UCSD-AML1 (cell line): ENCODE measurements at regions not wholly inside any gene's neighbourhood (a gene's known extent, or its start where the extent isn't known, plus 50 kb on each side); places are given as distances from the start of the nearest gene placed in this dataset.

ENCODE experiments used
- DNase-seq: peaks from one replicate; lab custom pipeline; 2025; ENCODE audit not compliant: unreplicated experiment; lab: John Stamatoyannopoulos, UW

GRCh38 chr18:75517286-75517685 lies 89.8 kb upstream of the SMIM21 start:
- no peak for DNase-seq

DNA sequence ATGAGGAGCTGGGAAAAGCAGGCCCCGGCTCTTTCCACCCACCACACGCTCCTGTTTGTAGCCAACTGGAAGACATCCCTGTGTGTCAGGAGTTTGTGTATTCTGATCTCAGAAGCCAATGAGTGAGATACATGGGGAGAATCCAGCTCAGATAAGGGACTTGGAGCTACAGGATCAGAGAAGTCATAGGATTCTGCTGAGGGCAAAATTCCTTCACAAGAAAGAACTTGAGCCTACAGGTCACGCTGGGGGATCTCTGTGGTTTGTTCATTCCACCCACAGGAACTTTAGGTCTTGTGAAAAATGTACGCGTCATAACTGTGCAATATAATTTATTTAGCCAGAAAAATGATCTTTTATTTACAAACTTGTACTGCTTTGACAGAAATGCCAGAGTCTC lies 80.1 kb upstream of the SMIM21 start:
- DNase-seq = no peak

GRCh38 chr18:75506913-75507312 lies 79.4 kb upstream of the SMIM21 start:
- no peak for DNase-seq

GRCh38 chr18:75504469-75504868 lies 77.0 kb upstream of the SMIM21 start:
- DNase-seq = no peak

DNA sequence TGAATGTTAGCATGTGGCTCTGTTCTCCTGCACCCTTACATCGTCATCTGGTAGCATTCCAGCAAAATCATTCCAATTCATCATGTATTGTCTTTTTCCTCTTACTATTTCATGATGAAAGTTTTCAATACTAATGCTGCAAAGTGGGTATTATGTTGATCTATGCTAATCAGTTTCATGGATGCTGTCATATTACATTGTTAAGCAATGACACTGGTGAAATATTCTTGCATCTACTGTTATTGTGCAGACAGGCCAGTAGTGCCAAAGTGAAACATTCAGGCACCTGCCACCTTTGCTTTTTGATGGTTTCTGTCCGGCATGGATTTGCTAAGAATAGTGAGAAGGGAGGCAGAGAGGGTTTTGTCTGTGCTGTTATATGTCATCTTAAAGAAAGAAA lies 76.1 kb upstream of the SMIM21 start:
- DNase-seq = no peak

DNA sequence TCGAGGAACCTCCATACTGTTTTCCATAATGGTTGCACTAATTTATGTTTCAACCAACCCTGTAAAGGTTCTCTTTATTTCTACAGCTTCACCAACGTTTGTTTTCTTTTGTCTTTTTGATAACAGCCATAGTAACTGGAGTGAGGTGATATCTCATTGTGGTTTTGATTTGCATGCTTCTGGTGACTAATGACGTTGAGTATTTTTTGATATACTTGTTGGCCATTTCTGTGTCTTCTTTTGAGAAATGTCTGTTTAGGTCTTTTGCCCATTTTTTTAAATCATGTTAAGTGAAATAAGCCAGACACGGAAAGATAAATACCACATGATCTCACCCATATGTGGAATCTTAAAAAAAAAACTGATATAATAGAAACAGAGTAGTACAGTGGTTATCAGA lies 74.8 kb upstream of the SMIM21 start:
- no peak for DNase-seq

GRCh38 chr18:75500545-75500944 lies 73.0 kb upstream of the SMIM21 start:
- DNase-seq = no peak

DNA sequence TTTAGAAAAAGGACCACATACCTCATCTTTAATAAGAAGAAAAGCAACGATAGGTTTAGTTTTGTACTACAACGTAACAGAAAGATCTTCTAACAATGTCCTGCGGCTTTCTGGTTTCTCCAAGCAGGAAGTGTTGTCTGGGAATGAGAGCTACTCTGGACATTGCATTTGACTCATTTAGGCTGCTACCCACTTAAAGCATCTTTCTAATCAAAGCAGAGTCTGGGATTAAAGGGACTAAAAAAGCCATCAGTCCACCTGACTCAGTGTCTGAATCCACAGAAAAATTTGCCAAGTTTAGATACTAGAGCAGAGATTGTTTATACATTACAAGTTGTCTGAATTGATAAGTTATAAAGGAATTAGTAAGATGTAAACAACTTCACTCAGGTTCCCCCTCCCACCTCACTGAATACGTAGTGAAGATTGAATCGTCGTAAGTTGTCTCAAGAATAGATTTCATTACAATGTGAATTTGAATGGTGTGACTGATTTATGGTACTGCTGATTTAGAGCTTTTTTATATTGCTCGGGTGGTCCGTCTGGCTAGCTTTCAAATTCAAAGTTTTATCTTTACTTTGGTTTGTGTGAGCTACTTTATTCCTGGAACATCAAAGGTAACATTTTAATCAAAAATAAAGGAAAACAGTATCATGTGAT lies 70.2 kb upstream of the SMIM21 start:
- DNase-seq = no peak

GRCh38 chr18:75496151-75496550 lies 68.6 kb upstream of the SMIM21 start:
- no peak for DNase-seq

DNA sequence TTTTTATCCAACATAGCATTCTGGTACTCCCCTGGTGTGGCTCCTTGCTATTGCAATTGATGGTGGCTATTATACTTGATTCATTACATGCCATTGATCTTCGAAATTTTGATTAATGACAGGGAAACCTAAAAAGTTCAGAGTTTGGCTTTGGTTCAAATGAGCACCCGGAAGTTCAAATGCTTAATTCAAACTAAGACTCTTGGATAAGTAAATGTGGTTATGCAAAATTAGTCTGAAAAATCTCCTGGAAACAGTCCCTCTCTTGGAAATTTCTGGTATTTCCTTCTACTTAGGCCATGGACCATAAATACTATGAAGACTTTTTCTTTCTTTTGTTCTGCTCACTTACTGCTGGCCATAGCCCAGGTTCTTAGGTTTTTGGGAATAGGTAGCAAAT lies 65.3 kb upstream of the SMIM21 start:
- no peak for DNase-seq

DNA sequence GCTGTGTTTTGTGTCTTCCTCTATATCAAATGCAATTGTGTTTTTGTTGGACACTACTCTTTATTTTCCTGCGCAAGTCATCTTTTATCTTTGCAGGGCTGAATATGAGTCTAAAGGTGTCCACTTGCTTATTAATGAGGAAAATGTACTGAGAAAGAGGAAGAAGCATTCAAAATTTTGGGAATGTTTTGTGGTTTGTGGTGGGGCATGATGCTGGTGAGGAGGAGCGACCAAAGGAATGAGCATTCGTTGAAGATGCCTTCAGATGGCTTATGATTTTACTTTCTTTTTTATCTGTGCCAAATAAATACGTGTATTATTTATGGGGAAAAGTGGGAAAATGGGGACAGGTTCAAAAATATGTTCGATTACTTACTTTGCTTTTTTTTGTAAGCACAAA lies 63.9 kb upstream of the SMIM21 start:
- no peak for DNase-seq

- no peak for DNase-seq
Observed at GRCh38 chr18:75489493-75490190, 62.1 kb upstream of the SMIM21 start.

- DNase-seq = no peak
Observed at GRCh38 chr18:75483662-75484061, 56.2 kb upstream of the SMIM21 start.

- no peak for DNase-seq
Observed at GRCh38 chr18:75482880-75483279, 55.4 kb upstream of the SMIM21 start.

DNA sequence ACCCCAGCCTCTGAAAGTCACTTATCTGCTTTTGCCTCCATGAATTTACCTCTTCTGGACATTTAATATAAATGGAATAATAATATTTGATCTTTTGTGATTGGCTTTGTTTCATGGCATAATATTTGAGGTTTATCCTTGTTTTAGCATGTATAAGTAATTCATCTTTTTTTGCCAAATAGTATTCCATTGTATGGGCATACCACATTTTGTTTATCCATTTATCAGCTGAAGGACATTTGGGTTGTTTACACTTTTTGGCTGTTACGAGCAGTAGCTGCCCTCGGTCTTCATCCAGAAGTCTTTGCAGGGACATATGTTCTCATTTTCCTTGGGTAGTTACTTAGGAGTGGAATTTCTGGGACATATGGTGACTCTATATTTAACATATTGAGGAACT lies 53.0 kb upstream of the SMIM21 start:
- no peak for DNase-seq

GRCh38 chr18:75478996-75479880 lies 51.7 kb upstream of the SMIM21 start:
- no peak for DNase-seq

DNA sequence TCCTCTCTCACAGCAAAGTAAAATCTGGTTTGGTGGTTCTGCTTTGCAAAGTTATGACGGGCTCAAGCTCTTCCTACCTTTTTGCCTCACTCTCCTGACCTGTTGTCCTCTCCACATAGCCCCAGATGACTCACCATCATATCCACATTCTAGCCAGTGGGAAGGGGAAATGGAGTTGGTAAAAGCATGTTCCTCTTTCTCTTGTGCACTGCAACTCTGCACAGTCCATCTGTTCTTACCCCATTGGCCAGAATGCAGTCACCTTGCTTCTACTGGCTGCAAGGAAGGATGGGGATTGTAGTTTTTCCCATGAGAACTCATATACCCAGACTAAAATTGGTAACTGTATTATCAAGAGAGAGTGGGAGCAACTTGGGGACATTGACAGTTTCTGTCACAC lies 50.4 kb upstream of the SMIM21 start:
- peak; percentile 22 for DNase-seq
